Umbilical cord (tissue), 1 donor: ENCODE measurements at regions not wholly inside any gene's neighbourhood (a gene's known extent, or its start where the extent isn't known, plus 50 kb on each side); places are given as distances from the start of the nearest gene placed in this dataset.
A peak's percentile ranks its signal among the peaks of the same experiment; 100 is the strongest.

Experiments used
- DNase-seq: peaks from one replicate; pipeline ENCODE4 v3.0.0-alpha.2; 2015; ENCODE audit warnings: low spot score

GRCh38 chr6:84464471-84464870 lies 237.0 kb upstream of the CEP162 start:
- DNase-seq = no peak

GRCh38 chr6:84462698-84463097 lies 235.3 kb upstream of the CEP162 start:
- peak; percentile 83 for DNase-seq

GRCh38 chr6:84461461-84461860 lies 234.0 kb upstream of the CEP162 start:
- DNase-seq = no peak

GRCh38 chr6:84460491-84460890 lies 233.0 kb upstream of the CEP162 start:
- DNase-seq = peak; percentile 20

GRCh38 chr6:84459401-84459800 lies 232.0 kb upstream of the CEP162 start:
- no peak for DNase-seq

- DNase-seq = no peak
Observed at GRCh38 chr6:84458271-84458670, 230.8 kb upstream of the CEP162 start.

- DNase-seq = no peak
Observed at GRCh38 chr6:84457276-84457675, 229.8 kb upstream of the CEP162 start.

- no peak for DNase-seq
Observed at GRCh38 chr6:84456803-84457202, 229.4 kb upstream of the CEP162 start.

- no peak for DNase-seq
Observed at GRCh38 chr6:84455511-84456029, 228.1 kb upstream of the CEP162 start.

- DNase-seq = no peak
Observed at GRCh38 chr6:84453499-84453898, 226.1 kb upstream of the CEP162 start.

- DNase-seq = no peak
Observed at GRCh38 chr6:84450018-84450417, 222.6 kb upstream of the CEP162 start.

GRCh38 chr6:84449220-84449619 lies 221.8 kb upstream of the CEP162 start:
- no peak for DNase-seq

GRCh38 chr6:84448331-84448730 lies 220.9 kb upstream of the CEP162 start:
- peak; percentile 30 for DNase-seq

GRCh38 chr6:84447651-84448050 lies 220.2 kb upstream of the CEP162 start:
- DNase-seq = no peak

GRCh38 chr6:84445068-84445467 lies 217.6 kb upstream of the CEP162 start:
- no peak for DNase-seq

GRCh38 chr6:84442208-84442607 lies 214.8 kb upstream of the CEP162 start:
- DNase-seq = no peak

- DNase-seq = no peak
Observed at GRCh38 chr6:84441456-84441855, 214.0 kb upstream of the CEP162 start.

GRCh38 chr6:84434550-84434949 lies 207.1 kb upstream of the CEP162 start:
- no peak for DNase-seq

- DNase-seq = peak; percentile 97
Observed at GRCh38 chr6:84432619-84433018, 205.2 kb upstream of the CEP162 start.

GRCh38 chr6:84428300-84428907 lies 201.0 kb upstream of the CEP162 start:
- DNase-seq = peak; percentile 64

GRCh38 chr6:84425971-84426705 lies 198.7 kb upstream of the CEP162 start:
- DNase-seq = no peak

- DNase-seq = no peak
Observed at GRCh38 chr6:84424956-84425355, 197.5 kb upstream of the CEP162 start.

GRCh38 chr6:84422380-84422968 lies 195.0 kb upstream of the CEP162 start:
- DNase-seq = peak; percentile 57
